ENCODE measurements at regions not wholly inside any gene's neighbourhood (a gene's known extent, or its start where the extent isn't known, plus 50 kb on each side); places are given as distances from the start of the nearest gene placed in this dataset.

- TF ChIP-seq POLR2A (IDR thresholded peaks at IDR 0.05) (no peak), CTCF (IDR thresholded peaks at IDR 0.05) (no peak)
These were observed 377.9 kb upstream of the PAPPA start for GRCh38 chr9:115775659-115776058.

All from prostate gland (tissue), 2 donors.